ENCODE measurements at regions not wholly inside any gene's neighbourhood (a gene's known extent, or its start where the extent isn't known, plus 50 kb on each side); places are given as distances from the start of the nearest gene placed in this dataset.

DNA sequence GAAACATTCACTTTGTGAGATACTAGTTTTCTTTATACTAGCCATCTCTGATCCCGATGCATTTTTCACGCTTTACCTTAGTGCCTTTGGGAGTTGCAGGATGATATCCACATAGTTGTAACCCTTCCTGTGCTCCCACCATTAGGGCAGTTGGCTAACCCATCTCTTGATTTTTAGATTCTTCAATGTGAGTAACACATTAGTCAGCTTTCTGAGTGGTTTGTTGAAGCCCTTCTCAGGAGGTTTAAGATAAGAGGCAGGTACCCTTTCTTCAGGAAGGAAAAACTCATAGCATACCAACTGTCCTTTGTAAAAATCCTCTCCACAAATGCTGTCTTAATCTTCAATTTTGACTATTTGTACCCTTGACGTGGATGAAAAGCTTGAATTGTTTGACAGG lies 392.3 kb downstream of the DMAC1 start:
- H2AFZ ChIP-seq (ENCODE audit: low read depth, low read length, severe bottlenecking), result no peak overlapping the region
- no peaks in the 10 kb centered on the region for H3K79me2 ChIP-seq (ENCODE audit: insufficient read depth, low read length)
- H3K36me3 ChIP-seq (ENCODE audit: low read length), result no peaks in the 10 kb centered on the region
- H3K4me3 ChIP-seq (ENCODE audit: insufficient read depth, low read length, poor library complexity, severe bottlenecking), result no peak overlapping the region
- TF ChIP-seq, protein P1, sequence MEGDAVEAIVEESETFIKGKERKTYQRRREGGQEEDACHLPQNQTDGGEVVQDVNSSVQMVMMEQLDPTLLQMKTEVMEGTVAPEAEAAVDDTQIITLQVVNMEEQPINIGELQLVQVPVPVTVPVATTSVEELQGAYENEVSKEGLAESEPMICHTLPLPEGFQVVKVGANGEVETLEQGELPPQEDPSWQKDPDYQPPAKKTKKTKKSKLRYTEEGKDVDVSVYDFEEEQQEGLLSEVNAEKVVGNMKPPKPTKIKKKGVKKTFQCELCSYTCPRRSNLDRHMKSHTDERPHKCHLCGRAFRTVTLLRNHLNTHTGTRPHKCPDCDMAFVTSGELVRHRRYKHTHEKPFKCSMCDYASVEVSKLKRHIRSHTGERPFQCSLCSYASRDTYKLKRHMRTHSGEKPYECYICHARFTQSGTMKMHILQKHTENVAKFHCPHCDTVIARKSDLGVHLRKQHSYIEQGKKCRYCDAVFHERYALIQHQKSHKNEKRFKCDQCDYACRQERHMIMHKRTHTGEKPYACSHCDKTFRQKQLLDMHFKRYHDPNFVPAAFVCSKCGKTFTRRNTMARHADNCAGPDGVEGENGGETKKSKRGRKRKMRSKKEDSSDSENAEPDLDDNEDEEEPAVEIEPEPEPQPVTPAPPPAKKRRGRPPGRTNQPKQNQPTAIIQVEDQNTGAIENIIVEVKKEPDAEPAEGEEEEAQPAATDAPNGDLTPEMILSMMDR (IDR thresholded peaks at IDR 0.05; ENCODE audit: insufficient read depth, low read length, poor library complexity, severe bottlenecking), result no peak
- TF ChIP-seq EZH2phosphoT487 (conservative IDR thresholded peaks at IDR 0.05; ENCODE audit: low read length), result no peak
- no peak overlapping the region for H3K4me2 ChIP-seq (ENCODE audit: low read depth, low read length, poor library complexity, severe bottlenecking)
- H3K27me3 ChIP-seq (ENCODE audit: low read length), result no peaks in the 10 kb centered on the region
- no peaks in the 10 kb centered on the region for H3F3A ChIP-seq (ENCODE audit: insufficient read depth)
- no peaks in the 10 kb centered on the region for H4K20me1 ChIP-seq (ENCODE audit: low read depth, low read length)
- no peak overlapping the region for H3K9ac ChIP-seq (ENCODE audit: low read length)
- H3K9me3 ChIP-seq (ENCODE audit: insufficient read depth, low read length), result no peaks in the 10 kb centered on the region
- no peaks in the 10 kb centered on the region for H3K9me2 ChIP-seq (replicated peaks; ENCODE audit: insufficient read depth, low read length)
- H3K27ac ChIP-seq (ENCODE audit: low read depth, low read length), result no peak overlapping the region

DNA sequence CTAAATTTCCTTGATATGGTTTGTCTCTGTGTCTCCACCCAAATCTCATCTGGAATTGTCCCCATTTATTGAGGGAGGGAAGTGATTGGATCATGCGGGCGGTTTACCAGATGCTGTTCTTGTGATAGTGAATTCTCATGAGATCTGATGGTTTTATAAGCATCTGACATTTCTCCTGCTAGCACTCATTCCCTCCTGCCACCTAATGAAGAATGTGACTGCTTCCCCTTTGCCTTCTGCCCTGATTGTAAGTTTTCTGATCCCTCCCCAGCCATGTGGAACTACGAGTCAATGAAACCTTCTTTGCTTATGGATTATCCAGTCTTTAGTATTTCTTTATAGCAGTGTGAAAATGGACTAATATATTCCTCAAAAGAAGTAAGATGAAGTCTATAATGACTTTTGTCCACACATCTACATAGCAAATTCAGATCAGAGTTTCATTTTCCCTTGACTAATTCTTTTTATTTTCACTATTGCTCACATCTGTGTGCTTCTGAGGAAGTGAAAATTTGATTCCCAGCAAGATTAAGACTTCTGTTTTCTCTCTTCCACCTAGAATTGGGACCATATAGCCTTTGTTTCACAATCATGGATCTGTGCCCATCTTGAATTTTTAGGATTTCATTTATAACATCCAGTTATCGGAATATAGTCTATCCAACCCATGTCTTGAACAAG lies 393.5 kb downstream of the DMAC1 start:
- H3K27me3 ChIP-seq (ENCODE audit: low read length), result no peaks in the 10 kb centered on the region
- no peaks in the 10 kb centered on the region for H4K20me1 ChIP-seq (ENCODE audit: low read depth, low read length)
- H3K9ac ChIP-seq (ENCODE audit: low read length), result no peak overlapping the region
- TF ChIP-seq, protein P1 (IDR thresholded peaks at IDR 0.05; ENCODE audit: insufficient read depth, low read length, poor library complexity, severe bottlenecking), result no peak
- no peak for TF ChIP-seq EZH2phosphoT487 (conservative IDR thresholded peaks at IDR 0.05; ENCODE audit: low read length)
- H3K79me2 ChIP-seq (ENCODE audit: insufficient read depth, low read length), result no peaks in the 10 kb centered on the region
- no peaks in the 10 kb centered on the region for H3F3A ChIP-seq (ENCODE audit: insufficient read depth)
- no peak overlapping the region for H3K4me2 ChIP-seq (ENCODE audit: low read depth, low read length, poor library complexity, severe bottlenecking)
- no peaks in the 10 kb centered on the region for H3K9me3 ChIP-seq (ENCODE audit: insufficient read depth, low read length)
- H3K36me3 ChIP-seq (ENCODE audit: low read length), result no peaks in the 10 kb centered on the region
- no peaks in the 10 kb centered on the region for H3K9me2 ChIP-seq (replicated peaks; ENCODE audit: insufficient read depth, low read length)
- no peak overlapping the region for H3K27ac ChIP-seq (ENCODE audit: low read depth, low read length)
- no peak overlapping the region for H2AFZ ChIP-seq (ENCODE audit: low read depth, low read length, severe bottlenecking)
- no peak overlapping the region for H3K4me3 ChIP-seq (ENCODE audit: insufficient read depth, low read length, poor library complexity, severe bottlenecking)

DNA sequence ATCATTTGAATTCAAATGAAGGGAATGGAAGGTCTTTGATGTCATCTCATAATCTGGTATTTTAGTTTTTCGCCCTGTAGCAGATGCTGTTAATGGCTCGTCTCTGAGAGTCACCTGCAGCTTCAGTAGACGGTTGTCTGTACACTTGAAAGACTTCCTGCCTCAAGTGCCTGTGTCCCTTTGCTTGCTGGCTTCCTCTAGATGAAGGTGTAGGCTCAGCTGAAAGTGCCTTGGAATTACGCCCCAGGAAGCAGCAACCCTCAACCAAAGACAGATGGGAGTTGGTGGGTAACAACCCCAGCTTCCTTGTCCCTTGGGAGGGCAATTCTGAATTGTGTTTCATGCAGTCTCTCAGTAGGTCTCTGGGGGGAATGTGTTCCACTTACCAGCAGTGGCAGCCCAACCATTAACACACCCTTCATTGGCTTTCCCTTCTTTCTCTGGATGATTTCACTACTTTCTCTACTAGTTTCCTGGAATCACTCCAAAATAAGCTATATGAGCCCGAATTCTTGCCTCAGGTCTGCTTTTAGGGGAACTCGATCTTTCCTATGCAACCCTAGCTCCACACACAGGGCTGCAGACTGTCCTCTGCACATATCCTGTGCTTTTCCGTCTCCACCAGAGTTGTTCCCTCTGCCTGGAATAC lies 395.6 kb downstream of the DMAC1 start:
- TF ChIP-seq, protein P1 (IDR thresholded peaks at IDR 0.05; ENCODE audit: insufficient read depth, low read length, poor library complexity, severe bottlenecking), result no peak
- no peak for TF ChIP-seq EZH2phosphoT487 (conservative IDR thresholded peaks at IDR 0.05; ENCODE audit: low read length)
- H3F3A ChIP-seq (ENCODE audit: insufficient read depth), result no peaks in the 10 kb centered on the region
- no peaks in the 10 kb centered on the region for H3K79me2 ChIP-seq (ENCODE audit: insufficient read depth, low read length)
- H3K27ac ChIP-seq (ENCODE audit: low read depth, low read length), result no peak overlapping the region
- no peaks in the 10 kb centered on the region for H3K27me3 ChIP-seq (ENCODE audit: low read length)
- no peaks in the 10 kb centered on the region for H3K9me3 ChIP-seq (ENCODE audit: insufficient read depth, low read length)
- H3K4me3 ChIP-seq (ENCODE audit: insufficient read depth, low read length, poor library complexity, severe bottlenecking), result no peak overlapping the region
- no peaks in the 10 kb centered on the region for H3K9me2 ChIP-seq (replicated peaks; ENCODE audit: insufficient read depth, low read length)
- H3K36me3 ChIP-seq (ENCODE audit: low read length), result no peaks in the 10 kb centered on the region
- no peak overlapping the region for H3K4me2 ChIP-seq (ENCODE audit: low read depth, low read length, poor library complexity, severe bottlenecking)
- no peak overlapping the region for H3K9ac ChIP-seq (ENCODE audit: low read length)
- no peaks in the 10 kb centered on the region for H4K20me1 ChIP-seq (ENCODE audit: low read depth, low read length)
- no peak overlapping the region for H2AFZ ChIP-seq (ENCODE audit: low read depth, low read length, severe bottlenecking)

Data from SU-DHL-6 (cell line).